ENCODE measurements at regions not wholly inside any gene's neighbourhood (a gene's known extent, or its start where the extent isn't known, plus 50 kb on each side); places are given as distances from the start of the nearest gene placed in this dataset.

DNA sequence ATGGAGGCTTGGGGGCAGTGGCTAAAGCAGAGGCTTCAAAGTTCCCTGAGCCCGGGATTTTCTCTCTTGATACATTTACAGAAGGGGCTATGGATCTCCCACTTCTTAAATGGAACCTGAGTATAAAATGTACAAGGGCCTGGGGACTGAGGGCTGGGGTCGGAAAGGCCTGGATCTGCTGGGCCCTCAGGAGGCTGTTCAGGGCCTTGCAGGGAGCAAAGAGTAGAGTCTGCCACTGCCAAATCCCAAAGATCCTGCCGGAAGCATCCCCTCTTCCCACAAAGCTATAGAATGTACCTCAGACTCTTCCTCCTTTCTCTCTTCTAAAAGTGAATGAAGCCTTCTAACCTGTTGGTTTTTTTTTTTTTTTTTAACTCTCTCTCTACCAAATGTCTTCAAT is 59.8 kb upstream of the ARHGEF3 start:
- no peak for TF ChIP-seq CTCF (IDR thresholded peaks at IDR 0.05)
- no peak for TF ChIP-seq POLR2A (IDR thresholded peaks at IDR 0.05; ENCODE audit: low read depth)
- no peak for TF ChIP-seq POLR2AphosphoS5 (IDR thresholded peaks at IDR 0.05)
- TF ChIP-seq EP300 (IDR thresholded peaks at IDR 0.05), result no peak
